Uterus (tissue), 3 donors: ENCODE measurements at regions not wholly inside any gene's neighbourhood (a gene's known extent, or its start where the extent isn't known, plus 50 kb on each side); places are given as distances from the start of the nearest gene placed in this dataset.

Source experiments
- DNase-seq, 2 donors: peaks; one replicate each; pipeline ENCODE4 v3.0.0-alpha.2; 2019 to 2020
- H3K27ac ChIP-seq, 2 donors: fragments of 200-600 bp; sonication (generic); 1 replicate in 1 of 2; 2 replicates in 1 of 2; pipeline ENCODE4 v1.5.1; 2016 to 2018
- H3K27me3 ChIP-seq, 2 donors: fragments of 200-600 bp; sonication (generic); one replicate each; pipeline ENCODE4 v1.5.1; 2018 to 2019; ENCODE audit warnings: control low read depth in 1 of 2
- H3K36me3 ChIP-seq, 2 donors: fragments of 200-600 bp; sonication (generic); one replicate each; pipeline ENCODE4 v1.5.1; 2019; ENCODE audit warnings: control low read depth in 1 of 2
- H3K4me1 ChIP-seq, 2 donors: fragments of 200-600 bp; sonication (generic); one replicate each; pipeline ENCODE4 v1.5.1; 2018 to 2019; ENCODE audit warnings: control low read depth in 1 of 2
- H3K4me3 ChIP-seq, 2 donors: fragments of 200-600 bp; sonication (generic); 1 replicate in 1 of 2; 2 replicates in 1 of 2; pipeline ENCODE4 v1.5.1; 2018 to 2019; ENCODE audit warnings: mild to moderate bottlenecking in 1 of 2
- H3K9me3 ChIP-seq, 2 donors: fragments of 200-600 bp; sonication (generic); one replicate each; pipeline ENCODE4 v1.5.1; 2019; ENCODE audit warnings: control low read depth in 1 of 2
- POLR2A ChIP-seq, 2 donors: fragments of 450-650 bp; IDR thresholded peaks; one replicate each; pipeline ENCODE4 v1.6.1; 2016; ENCODE audit warnings: antibody characterized with exemption in 2 of 2, mild to moderate bottlenecking in 1 of 2, moderate library complexity in 1 of 2
- intact Hi-C: fragments of 100-400 bp; cut with DNase I; formaldehyde crosslinking; loops from one replicate; pipeline ENCODE4 v1.15.1; 2023; ENCODE audit warnings: low total_unique reads
- TF ChIP-seq, protein P1 (sequence below), 4 experiments: fragments of 200-600 bp in 2 of 4; fragments of 450-650 bp in 2 of 4; sonication (generic) in 2 of 4; IDR thresholded peaks; one replicate each; pipeline ENCODE4 v1.5.1; 2016 to 2019; ENCODE audit warnings: antibody characterized with exemption in 4 of 4, mild to moderate bottlenecking in 2 of 4, moderate library complexity in 1 of 4
- donor health status: DM: yes; HTN: yes; CAD: no.

DNA sequence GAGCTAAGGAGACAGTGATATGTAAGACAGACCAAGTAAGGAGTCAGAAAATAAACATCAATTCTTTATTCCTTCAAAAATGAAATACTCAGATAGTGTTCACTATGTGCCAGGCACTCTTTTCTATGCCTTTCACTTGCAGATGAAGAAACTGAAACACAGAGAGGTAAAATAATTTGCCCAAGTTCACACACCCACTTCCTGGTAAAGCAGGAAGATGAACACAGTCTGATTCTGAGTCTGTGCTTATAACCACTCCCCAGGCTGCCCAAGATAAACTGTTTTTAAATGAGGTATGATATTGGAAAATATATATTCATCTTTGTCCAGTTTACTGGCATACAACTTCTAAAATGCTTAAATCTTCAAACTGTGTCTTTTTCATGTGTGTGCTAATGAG, 294.4 kb upstream of the NPVF start:
- H3K27ac ChIP-seq = no peak overlapping the region
- H3K27me3 ChIP-seq = no peaks in the 10 kb centered on the region
- no peaks in the 10 kb centered on the region for H3K4me1 ChIP-seq
- TF ChIP-seq, protein P1, sequence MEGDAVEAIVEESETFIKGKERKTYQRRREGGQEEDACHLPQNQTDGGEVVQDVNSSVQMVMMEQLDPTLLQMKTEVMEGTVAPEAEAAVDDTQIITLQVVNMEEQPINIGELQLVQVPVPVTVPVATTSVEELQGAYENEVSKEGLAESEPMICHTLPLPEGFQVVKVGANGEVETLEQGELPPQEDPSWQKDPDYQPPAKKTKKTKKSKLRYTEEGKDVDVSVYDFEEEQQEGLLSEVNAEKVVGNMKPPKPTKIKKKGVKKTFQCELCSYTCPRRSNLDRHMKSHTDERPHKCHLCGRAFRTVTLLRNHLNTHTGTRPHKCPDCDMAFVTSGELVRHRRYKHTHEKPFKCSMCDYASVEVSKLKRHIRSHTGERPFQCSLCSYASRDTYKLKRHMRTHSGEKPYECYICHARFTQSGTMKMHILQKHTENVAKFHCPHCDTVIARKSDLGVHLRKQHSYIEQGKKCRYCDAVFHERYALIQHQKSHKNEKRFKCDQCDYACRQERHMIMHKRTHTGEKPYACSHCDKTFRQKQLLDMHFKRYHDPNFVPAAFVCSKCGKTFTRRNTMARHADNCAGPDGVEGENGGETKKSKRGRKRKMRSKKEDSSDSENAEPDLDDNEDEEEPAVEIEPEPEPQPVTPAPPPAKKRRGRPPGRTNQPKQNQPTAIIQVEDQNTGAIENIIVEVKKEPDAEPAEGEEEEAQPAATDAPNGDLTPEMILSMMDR (IDR thresholded peaks at IDR 0.05) = no peak
- TF ChIP-seq POLR2A (IDR thresholded peaks at IDR 0.05) = no peak
- intact Hi-C loops = no loop called here
- no peak overlapping the region for H3K4me3 ChIP-seq
- no peaks in the 10 kb centered on the region for H3K36me3 ChIP-seq
- H3K9me3 ChIP-seq = no peaks in the 10 kb centered on the region
- DNase-seq = no peak

DNA sequence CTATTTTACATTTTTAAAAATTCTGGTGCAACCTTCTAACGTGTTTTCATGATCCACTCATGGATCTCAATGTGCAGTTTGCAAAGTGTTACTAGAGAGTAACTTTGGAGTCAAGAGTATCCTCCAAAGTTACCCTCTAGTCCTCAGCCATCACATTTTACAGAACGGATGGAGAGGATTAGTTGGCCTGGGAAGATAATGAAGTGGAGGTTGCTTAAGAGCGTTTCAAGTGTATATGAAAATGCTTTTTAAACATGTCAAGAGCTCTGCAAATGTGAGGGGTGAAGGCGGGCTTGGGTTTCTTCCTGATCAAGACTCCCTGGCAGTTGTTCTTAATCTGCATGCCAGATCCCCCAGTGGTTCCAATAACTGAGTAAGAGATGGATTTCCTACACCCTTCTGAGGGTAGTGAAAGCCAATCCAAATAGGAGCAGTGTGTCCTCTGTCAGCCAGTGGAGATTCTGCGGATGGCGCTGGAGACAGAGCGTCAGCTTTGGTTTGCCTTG, 299.4 kb upstream of the NPVF start:
- no peaks in the 10 kb centered on the region for H3K9me3 ChIP-seq
- H3K36me3 ChIP-seq = no peaks in the 10 kb centered on the region
- no peaks in the 10 kb centered on the region for H3K27me3 ChIP-seq
- intact Hi-C loops = no loop called here
- no peak for TF ChIP-seq POLR2A (IDR thresholded peaks at IDR 0.05)
- TF ChIP-seq, protein P1 (IDR thresholded peaks at IDR 0.05) = no peak
- no peak overlapping the region for H3K4me3 ChIP-seq
- no peaks in the 10 kb centered on the region for H3K4me1 ChIP-seq
- H3K27ac ChIP-seq = no peak overlapping the region
- DNase-seq = no peak

DNA sequence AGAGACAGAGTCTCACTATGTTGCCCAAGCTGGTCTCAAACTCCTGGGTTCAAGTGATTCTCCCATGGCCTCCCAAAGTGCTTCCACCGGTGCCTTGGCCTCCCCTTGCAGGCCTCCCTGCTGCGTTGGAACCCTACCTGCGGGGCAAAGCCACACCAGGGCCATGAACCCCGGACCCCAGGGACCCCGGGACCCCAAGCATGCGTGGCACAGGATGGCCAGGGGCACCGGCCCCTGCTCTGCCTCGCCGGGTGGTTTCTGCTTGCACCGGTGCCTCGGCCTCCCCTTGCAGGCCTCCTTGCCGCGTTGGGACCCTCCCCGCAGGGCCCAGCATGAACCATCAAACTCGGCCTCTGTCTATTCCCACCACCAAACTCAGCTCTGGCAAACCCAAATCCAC, 301.0 kb upstream of the NPVF start:
- TF ChIP-seq, protein P1 (IDR thresholded peaks at IDR 0.05) = no peak
- no peak for TF ChIP-seq POLR2A (IDR thresholded peaks at IDR 0.05)
- Histone ChIP-seq H3K4me1 (no peaks in the 10 kb centered on the region), H3K9me3 (no peaks in the 10 kb centered on the region), H3K4me3 (no peak overlapping the region), H3K27me3 (no peaks in the 10 kb centered on the region), H3K36me3 (no peaks in the 10 kb centered on the region), H3K27ac (no peak overlapping the region)
- DNase-seq = no peak
- intact Hi-C loops = no loop called here

DNA sequence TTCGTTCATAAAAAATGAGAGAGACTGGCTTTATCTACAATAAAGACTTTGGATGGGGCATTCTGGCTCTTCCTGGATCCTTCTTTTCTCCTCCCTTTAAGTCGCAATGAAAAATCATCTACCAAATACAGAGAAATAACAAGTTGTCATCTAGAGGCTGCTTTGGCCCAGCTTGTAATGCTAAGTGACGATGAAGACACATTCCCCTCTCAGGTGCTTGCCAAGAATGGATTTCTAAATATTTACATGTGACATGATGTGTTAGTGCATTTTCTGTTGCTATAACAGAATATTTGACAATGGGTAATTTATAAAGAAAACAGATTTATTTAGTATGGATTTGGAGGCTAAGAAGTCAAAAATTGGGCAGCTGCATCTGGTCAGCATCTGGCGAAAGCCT, 308.6 kb upstream of the NPVF start:
- Histone ChIP-seq H3K36me3 (no peaks in the 10 kb centered on the region), H3K4me3 (no peak overlapping the region), H3K9me3 (no peaks in the 10 kb centered on the region), H3K4me1 (no peaks in the 10 kb centered on the region), H3K27ac (no peak overlapping the region), H3K27me3 (no peaks in the 10 kb centered on the region)
- intact Hi-C loops = no loop called here
- no peak for TF ChIP-seq POLR2A (IDR thresholded peaks at IDR 0.05)
- TF ChIP-seq, protein P1 (IDR thresholded peaks at IDR 0.05) = no peak
- no peak for DNase-seq

DNA sequence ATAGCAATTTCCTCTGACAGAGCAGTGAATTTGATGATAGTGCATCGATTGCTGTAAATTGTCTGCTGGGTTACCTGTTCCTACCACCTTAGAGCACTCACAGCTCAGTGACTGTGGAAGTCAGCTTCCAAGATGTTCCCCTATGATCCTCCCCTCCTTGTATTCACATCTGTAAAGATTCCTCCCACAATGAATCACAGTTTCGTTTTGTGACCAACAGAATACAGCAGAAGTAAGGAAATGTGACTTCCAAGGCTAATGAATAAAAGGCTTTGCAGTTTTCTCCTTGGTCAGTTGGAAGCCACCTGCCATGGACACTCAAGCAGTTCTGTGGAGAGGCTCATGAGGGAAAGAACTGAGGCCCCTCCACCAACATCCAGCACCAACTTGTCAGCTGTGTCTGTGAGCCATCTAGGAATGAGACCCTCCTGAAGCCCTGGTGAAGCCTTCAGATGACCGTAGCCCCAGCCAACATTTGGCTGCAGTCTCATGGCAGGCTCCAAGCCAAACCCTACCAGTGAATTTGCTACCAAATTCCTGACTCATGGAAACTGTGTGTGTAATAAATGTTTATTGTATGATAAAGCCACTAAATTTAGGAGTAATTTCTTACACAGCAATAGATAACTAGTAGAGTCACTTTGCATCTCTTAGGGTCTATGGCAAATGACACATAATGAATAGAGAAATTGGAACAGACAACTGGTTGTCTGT, 309.5 kb upstream of the NPVF start:
- TF ChIP-seq, protein P1 (IDR thresholded peaks at IDR 0.05) = no peak
- TF ChIP-seq POLR2A (IDR thresholded peaks at IDR 0.05) = no peak
- Histone ChIP-seq H3K27ac (no peak overlapping the region), H3K4me1 (no peaks in the 10 kb centered on the region), H3K9me3 (no peaks in the 10 kb centered on the region), H3K4me3 (no peak overlapping the region), H3K36me3 (no peaks in the 10 kb centered on the region), H3K27me3 (no peaks in the 10 kb centered on the region)
- no peak for DNase-seq
- intact Hi-C loops = no loop called here
